ENCODE measurements at regions not wholly inside any gene's neighbourhood (a gene's known extent, or its start where the extent isn't known, plus 50 kb on each side); places are given as distances from the start of the nearest gene placed in this dataset.

GRCh38 chr13:103466761-103467160, 400.5 kb upstream of the SLC10A2 start:
- TF ChIP-seq POLR2AphosphoS5 (IDR thresholded peaks at IDR 0.05; ENCODE audit: borderline replicate concordance, low read depth, low read length) (no peak), EZH2 (IDR thresholded peaks at IDR 0.05) (no peak)

All from SK-N-MC (cell line).